CD4-positive, alpha-beta T cell treated with Interleukin-10 for 1 hour (primary cell): ENCODE measurements at regions not wholly inside any gene's neighbourhood (a gene's known extent, or its start where the extent isn't known, plus 50 kb on each side); places are given as distances from the start of the nearest gene placed in this dataset.
"Not testable (repeated sequence)": the region's sequence is repeated elsewhere in the genome, so short reads cannot be mapped to it uniquely, and the experiment has no call there.

Experiments used
- DNase-seq: peaks from one replicate; pipeline ENCODE4 v3.0.0-alpha.2; 2020

DNA sequence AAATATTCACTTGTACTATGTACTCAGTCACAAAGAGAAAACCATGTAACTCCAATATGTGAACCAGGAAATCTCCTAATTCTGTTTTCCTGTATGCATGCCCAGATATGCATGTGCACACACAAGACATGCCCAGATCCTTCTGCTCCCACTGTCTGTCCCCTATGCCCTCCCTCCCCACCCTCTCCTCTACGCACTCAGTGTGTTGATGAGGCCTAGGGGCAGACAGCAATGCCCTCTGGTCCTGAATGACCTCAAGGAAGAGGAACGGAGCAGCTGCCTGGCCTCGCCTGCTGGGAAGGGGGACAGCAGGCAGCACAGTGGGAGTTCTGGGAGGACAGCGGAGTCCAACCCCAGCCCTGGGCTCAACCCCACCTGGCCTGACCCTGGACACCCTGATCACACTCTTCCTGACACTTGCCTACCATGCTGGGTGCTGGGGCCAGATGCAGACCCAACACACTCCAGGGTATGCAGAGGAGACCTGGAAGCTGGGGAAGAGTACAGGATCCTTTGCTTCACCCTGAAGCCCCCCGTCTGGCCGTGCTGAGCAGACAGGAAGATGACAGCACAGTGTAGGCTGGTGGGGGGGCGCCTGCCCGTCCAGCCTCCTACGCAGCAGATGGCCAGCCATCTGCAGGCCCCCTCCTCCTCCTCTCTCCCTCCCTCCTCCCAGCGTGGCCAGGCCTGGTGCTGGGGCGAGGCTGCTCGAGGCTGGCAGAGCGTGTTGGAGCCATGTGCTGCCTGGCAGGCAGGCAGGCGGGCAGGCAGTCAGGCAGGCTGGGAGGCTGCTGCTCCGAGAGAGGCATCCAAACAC lies 106.6 kb upstream of the NCOR2 start:
- no peak for DNase-seq

DNA sequence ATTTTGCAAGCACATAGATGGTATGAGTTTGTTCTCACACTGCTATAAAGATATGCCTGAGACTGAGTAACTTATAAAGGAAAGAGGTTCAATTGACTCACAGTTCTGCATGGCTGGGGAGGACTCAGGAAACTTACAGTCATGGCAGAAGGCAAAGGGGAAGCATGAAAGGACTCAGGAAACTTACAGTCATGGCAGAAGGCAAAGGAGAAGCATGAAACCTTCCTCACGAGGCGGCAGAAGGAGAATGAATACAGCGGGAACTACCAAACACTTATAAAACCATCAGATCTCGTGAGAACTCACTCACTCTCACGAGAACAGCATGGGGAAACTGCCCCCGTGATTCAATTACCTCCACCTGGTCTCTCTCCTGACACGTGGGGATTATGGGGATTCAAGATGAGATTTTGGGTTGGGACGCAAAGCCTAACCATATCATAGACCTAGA lies 101.9 kb upstream of the NCOR2 start:
- DNase-seq = not testable (repeated sequence)

DNA sequence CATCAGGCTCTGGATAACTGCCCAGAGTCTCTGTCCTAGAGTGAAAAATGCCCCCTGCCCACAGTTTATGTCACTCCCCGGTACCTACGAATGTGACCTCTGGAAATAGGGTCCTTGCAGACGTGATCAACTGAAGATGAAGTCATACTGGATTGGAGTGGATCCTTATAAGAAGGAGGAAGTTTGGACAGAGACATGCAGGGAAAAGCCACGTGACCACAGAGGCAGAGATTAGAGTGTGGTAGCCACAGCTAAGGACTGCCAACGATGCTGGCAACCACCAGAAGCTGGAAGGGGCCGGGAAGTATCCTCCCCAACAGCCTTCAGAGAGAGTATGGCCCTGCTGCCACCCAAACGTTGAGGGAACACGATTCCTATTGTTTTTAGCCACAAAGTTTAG lies 101.2 kb upstream of the NCOR2 start:
- DNase-seq = no peak

DNA sequence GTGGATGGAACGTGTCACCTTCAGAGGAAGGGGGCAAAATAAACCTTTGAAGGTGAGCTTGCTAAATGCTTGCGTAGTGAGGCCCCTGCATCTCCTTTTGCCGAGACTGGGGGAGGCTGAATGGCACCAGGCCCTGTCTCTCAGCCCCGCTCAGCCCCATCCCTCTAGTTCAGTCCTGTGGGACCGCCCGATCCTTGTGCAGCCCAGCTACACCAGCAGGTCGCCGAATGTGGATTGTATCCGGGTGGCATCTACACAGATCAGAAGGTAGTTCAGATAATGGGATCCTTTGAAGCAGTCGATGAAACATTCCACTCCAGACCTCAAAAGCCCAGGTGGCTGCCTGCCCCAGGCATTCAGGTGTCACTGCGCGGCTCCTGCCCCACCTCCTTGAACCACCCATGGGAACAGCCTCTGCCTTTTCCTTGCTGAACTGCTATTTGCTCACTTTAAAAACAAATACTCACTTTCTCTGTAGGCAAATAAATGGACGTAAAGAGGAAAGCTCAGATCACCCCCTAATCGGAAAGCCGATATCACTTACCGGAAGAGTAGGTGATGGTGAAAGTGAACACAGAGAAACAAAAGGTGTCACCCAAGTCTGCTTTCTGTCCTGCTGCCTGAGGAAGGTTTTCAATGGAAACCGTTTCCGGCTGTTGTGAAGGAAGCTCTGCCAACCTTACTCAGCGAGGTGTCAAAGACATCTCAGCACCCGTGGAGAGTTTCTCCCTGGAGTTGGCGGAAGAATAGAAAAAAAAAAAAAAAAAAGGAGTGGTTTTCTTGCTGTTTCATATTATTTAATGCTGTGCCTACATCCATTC lies 100.3 kb upstream of the NCOR2 start:
- no peak for DNase-seq

DNA sequence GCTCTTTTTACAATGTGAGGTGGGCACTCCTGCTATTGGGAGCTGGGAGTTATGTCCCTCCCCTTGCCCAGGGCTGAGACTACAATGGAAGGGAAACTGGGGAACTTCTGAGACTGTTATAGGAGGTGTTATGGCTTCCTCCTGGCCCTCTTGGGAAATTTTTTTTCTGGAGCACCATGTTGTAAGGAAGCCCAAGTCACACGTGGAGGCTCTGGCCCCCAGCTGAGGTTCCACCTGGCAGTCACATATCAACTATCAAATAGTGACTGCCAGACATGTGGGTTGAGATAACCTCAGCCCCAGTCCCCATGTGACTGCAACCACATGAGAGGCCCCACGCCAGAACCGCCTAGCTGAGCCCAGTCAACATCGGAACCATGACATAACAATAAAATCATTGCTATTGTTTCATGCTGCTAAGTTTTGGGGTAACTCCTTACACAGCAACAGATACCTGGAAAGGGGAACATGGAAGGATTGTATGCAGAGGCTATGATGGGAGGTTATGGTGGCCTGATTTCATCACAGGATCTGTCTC lies 99.4 kb upstream of the NCOR2 start:
- no peak for DNase-seq

DNA sequence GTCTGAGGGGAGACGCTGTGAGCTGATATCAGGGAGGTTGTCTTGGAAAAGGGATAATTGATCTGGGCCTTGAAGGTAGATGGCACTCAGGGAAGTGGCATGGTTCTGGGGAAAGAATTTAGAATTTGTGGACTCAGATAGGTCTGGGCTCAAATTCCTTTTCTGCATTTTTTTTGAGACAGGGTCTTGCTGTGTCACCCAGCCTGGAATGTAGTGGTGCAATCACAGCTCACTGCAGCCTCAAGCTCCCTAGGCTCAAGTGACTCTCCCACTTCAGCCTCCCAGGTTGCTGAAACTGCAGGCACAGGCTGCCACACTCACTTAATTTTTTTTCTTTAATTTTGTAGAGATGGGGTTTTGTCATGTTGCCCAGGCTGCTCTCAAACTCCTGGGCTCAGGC lies 98.1 kb upstream of the NCOR2 start:
- no peak for DNase-seq

DNA sequence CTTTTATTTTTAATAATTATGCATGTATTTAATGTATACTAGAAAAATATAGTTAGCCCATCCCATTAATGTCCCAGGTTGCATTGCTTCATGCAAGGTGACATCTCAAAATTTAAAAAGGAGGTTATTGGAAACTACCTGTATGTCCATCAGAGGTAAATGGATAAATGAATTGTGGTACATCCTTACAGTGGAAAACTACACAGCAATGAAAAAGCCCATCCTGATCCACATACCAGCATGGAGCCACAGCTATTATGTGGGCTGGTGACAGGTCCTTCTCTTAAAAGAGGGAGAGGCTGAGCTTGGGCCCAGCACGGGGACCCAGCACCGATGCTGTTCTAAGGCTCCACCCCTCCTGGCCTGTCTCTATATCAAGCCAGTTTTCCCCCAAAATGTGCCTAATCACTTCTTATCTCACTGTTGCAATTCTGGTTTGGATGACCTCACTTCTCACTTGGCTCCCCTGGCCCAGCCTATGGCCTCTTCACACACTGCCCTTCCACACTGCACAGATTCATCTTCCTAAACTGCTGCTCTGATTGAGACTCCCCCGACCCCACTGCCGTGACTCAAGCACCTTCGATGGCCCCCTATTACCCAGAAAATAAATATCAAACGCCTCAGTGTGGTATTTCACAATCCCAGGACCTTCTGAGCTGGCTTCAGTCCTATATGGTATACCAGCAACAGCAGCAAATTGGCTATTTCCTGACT lies 97.1 kb upstream of the NCOR2 start:
- no peak for DNase-seq

DNA sequence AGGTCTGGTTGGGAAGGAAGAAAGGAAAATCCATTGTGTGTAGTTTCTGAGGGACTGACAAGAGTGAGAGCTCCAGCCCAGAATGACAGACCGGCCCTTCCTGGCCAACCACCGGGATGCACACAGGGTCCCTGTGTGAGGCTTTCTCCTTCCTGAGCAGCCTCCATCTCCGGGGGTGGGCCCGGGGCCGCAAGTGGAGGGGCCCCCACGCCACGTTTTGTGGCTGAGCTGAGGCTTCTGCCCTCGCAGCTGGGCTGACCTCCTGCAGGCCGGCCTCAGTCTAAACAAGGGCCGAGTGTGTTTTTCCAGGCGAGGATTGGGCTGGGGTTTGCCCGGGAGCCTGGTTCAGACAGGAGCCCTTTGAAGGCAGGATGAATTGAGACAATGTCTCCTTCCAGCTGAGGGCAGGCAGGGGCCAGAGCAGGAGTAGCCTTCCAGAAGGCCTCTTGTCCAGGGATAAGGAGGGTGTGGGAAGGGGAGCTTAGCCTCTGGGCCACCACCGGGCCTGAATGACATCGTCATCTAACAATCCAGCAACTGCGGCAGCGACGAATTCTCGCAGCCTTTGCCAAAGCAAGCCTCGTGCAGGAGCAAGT lies 96.5 kb upstream of the NCOR2 start:
- DNase-seq = no peak

DNA sequence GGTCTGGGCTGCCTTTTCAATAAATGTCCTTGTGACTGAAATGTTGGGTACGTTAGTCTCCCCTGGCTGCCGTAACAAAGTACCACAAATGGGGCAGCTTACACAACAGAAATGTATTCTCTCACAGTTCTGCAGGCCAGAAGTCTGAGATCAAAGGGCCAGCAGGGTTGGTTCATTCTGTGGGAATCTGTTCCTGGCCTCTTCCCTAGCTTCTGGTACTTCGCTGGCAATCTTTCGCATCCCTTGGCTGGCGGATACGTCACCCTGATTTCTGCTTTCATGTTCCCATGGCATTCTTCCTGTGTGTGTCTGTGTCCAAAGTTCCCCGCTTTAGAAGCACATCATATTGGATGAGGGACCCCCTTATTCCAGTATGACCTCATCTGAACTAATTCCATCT lies 95.8 kb upstream of the NCOR2 start:
- DNase-seq = no peak

DNA sequence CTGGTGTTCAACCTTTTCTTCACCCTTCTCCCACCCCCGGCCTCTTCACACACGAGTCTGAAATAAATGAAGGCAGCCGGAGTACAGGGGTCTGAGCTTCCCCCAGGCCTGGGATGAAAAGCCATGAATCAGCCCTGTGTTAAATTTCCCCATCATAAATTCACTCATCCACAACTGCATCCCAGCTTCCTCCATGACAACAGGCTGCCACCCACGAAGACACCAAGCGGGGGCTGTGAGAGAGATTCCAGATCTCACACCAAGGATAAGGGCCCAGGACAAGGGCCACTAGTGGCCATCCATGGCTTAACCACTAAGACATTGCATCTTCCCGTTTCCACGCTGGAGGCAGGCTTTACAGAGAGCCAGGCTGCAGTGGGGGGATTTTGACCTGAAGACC lies 93.9 kb upstream of the NCOR2 start:
- DNase-seq = no peak

DNA sequence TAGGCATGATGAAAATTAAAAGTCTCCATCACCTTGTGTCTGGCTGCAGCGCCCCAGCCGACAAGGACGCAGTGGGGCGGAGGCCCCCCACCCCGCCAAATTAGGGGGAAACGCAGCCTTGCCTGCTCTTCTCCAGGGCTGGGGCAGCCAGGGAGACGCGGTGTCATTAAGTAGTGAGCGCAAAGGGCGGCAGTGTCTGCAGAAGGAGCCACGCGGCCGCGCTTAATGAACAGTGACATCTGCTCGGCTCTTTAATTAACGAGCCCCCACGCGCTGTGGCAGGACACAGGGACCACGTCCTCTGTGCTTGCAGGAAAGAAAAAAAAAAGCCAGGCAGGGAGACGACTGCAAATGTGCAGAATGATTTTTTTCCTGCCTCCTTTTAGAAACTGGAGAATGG lies 93.4 kb upstream of the NCOR2 start:
- DNase-seq = no peak

DNA sequence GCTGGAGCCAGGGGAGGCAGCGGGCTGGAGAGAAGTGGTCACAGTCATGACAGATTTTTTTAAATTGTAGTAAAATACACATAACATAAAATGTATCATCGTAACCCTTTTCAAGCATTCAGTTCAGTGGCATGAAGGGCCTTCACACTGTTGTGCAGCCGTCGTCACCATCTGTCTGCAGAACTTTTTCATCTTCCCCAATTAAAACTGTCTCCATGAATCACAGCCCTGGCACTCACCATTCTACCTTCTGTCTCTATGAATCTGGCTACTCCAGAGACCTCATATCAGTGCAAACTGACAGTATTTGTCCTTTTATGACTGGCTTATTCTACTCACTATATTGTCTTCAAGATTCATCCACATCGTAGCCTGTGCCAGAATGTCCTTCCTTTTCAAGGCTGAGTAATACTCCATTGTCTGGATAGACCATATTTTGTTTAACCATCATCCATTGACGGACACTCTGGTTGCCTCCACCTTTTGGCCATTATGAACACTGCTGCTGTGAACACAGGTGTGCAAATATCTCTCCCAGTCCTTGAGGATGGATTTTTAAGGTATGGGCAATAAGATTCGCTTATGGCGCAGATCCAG lies 91.5 kb upstream of the NCOR2 start:
- DNase-seq = no peak

DNA sequence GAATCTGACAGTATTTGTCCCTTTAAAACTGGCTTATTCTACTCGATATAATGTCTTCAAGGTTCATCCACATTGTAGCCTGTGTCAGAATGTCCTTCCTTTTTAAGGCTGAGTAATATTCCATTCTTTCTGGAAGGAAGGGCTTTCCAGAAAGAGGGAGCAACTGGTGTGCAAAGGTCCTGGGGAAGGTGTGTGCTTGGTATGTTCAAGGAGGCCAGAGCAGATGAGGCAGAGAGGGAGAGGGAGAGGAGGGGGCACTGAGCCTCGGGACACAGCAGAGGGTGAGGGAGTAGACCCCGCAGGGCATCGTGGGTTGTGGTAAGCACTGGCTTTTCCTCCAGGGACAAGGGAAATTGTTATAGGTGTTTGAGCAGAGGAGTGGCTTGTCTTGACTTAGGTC lies 90.9 kb upstream of the NCOR2 start:
- DNase-seq = no peak

DNA sequence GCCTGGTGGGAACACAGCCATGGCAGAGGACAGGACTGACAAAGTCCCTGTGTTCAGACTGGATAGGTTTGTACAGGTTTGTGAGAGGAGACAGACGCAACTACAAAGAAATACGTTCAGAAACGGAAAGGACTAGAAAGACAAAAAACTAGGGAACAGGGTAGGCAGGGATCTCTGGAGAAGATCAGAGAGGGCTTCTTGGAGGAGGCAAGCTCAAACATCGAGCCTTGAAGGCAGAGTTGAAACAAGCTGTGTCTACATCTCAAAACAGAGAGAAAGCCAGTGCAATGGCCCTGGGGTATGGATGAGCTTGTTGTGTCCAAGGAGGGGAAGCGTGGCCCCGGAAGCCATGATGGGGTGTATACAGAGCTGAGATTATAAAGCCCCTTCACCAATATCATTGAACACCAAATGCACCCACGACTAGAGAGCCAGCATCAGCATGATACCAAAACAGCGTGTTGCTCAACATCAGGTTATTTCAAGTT lies 89.6 kb upstream of the NCOR2 start:
- DNase-seq = no peak

DNA sequence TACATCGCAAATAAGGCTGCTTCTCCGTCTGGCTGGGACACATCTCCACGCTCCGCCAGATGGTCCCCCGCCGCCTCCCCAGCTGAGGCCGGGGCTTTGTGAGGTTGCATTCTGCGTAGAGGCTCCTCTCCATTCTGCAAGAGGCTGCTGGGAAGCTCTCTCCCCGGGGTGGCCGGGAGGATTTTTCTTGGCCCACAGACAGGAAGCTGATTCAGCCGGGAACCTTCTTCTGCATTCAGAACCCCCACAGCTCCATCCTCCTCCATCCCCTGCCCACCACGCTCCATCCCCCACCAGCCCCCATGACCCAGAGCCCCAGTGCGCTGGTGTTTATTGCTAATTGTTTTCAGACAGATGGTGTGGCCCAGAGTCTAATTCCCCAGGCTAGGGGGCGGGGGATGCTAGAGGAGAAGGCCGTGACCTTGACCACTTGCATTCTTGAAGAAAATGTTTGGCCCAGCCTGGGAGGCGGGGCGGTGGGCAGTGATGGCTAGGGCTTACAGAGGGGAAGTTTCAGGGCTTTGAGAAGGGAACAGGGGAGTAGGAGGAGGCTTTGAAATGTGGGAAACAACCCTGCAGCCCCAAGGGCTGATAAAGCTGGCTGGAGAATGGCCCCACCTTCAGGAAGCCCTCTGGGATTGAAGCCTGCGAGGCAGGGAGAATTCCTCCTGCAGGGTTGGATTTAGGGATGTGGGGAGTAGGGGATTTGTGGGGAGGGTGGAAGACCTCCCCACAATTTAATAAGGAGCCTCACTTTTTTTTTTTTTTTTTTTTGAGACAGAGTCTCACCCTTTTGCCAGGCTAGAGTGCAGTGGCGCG lies 88.5 kb upstream of the NCOR2 start:
- no peak for DNase-seq

DNA sequence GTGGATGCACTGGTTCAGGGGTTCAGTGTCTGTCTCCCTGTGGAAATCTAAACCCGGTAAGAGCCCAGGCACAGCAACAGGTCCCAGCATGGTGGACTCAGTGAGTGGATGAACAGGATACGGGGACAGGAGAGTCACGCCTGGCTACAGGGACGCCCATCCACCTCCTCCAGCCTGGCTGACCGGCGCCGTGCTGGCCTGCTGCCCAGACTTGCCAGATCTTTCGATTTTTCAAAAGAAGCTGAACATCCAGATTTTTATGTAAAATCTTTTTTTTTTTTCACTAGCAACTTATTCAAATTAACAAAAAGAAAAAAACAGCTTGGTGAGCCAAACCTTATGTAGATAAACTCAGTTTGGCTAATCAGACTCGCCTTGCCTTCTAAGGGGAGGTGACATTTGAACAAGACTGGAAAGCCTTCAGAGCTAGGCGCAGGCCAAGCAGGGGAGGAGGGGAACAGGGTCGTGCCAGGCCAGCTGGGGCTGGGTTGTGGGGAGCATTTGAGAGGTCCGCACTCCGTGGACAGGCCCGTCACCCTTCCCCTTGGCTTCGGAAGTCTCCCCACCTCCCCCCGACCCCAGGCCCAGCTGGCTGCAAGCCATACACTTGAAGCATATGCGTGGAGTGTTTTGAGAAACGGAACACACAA lies 87.8 kb upstream of the NCOR2 start:
- DNase-seq = no peak

DNA sequence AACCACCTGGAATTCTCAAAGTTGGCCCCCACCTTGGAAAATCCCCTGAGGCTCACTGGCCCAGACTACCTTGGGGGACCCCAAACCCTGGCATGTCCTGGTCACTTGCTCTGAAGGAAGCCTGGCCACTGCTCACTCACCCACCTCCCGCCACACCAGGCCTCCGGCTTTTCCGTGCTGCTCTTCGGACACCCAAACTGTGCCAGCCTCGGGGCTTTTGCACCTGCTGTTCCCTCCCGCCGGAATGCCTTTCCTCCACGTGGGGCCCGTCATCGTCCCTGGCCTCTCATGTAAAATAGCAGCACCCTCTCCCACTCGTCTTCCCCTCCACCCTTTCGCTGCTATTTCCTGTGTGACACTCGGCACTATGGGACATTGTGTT lies 87.2 kb upstream of the NCOR2 start:
- no peak for DNase-seq

DNA sequence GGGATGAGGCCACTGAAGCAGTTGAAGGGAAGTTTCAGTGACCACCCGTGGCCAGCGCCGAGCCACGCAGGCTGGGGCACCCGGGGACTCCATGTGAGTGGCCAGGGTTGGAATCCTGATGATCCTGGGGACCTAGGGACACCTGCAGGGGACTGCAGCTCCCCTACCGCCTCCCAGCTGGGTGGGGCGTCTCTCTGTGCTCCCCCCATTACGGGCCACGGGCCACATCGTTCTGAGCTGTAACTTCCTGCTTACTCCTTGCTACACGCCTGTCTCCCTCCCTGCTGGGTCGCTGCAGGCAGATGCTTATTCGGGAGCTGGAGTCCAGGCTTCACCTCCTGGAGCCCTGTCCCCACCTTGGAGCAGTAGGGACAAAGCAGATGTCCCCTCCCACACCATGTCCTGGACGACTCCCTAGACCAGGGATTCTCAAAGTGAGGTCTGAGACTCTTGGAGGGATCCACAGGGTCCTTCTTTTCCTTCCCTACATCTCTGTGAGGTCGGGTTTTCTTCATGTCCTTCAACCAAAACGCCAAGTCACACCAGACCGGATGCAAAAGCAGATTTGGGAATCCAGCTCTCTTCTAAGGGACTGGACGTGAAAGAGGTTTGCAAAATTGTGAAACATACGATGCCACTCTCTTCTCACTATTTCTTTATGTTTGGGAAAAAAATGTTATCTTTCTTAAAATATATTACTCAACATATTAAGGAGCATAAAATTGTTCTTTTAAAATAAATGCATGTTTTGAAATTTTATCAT lies 85.9 kb upstream of the NCOR2 start:
- DNase-seq = no peak

DNA sequence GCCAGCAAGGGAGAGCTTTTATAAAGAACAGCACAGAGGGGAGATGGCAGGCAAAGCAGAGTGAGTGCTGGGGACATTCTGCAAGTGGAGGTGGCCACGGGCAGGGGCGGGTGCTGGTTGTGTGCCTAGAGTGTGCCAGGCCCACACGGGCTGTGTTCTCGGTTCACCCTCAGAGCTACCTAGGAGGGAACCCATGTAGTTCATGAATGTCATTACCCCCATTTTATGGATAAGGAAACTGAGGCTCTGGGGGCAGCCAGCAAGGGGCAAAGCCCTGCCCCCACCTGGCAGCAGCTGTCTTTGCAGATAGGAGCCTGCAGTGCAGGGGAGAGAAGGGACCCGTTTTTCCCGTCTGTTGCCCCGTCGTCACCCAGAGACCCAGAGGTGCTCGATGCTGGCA lies 85.2 kb upstream of the NCOR2 start:
- DNase-seq = no peak
